ENCODE measurements at regions not wholly inside any gene's neighbourhood (a gene's known extent, or its start where the extent isn't known, plus 50 kb on each side); places are given as distances from the start of the nearest gene placed in this dataset.

- Mint-ChIP-seq H3K4me1 (ENCODE audit: low read depth, unreplicated experiment) (no peaks in the 10 kb centered on the region), H3K9me3 (ENCODE audit: low read depth, unreplicated experiment) (no peaks in the 10 kb centered on the region), H3K36me3 (ENCODE audit: insufficient read depth, unreplicated experiment) (no peaks in the 10 kb centered on the region), H3K27ac (ENCODE audit: unreplicated experiment) (no peak overlapping the region), H3K4me3 (ENCODE audit: low read depth, unreplicated experiment) (no peak overlapping the region), H3K27me3 (ENCODE audit: unreplicated experiment) (peaks cover 67% of the 10 kb centered on the region)
- intact Hi-C loops (cut with micrococcal nuclease; ENCODE audit: unreplicated experiment) = no loop called here
- DNase-seq = no peak
- TF ChIP-seq CTCF (IDR thresholded peaks at IDR 0.05; ENCODE audit: unreplicated experiment) = no peak
- CTCF ChIA-PET = no interaction called here
- BruUV-seq (replicated peaks) = no TSS peak
Observed at GRCh38 chr1:229859026-229859425, 208.0 kb upstream of the GALNT2 start.

- Mint-ChIP-seq H3K36me3 (ENCODE audit: insufficient read depth, unreplicated experiment) (no peaks in the 10 kb centered on the region), H3K9me3 (ENCODE audit: low read depth, unreplicated experiment) (no peaks in the 10 kb centered on the region), H3K27me3 (ENCODE audit: unreplicated experiment) (peaks cover 50% of the 10 kb centered on the region), H3K4me1 (ENCODE audit: low read depth, unreplicated experiment) (no peaks in the 10 kb centered on the region), H3K4me3 (ENCODE audit: low read depth, unreplicated experiment) (no peak overlapping the region), H3K27ac (ENCODE audit: unreplicated experiment) (no peak overlapping the region)
- no TSS peak for BruUV-seq (replicated peaks)
- intact Hi-C loops (cut with micrococcal nuclease; ENCODE audit: unreplicated experiment) = no loop called here
- CTCF ChIA-PET = interaction anchor here (1.1 kb wide), 1 partner anchor 11 kb away, joined by 3 read pairs; no protein-coding TSS in a partner anchor
- no peak for TF ChIP-seq CTCF (IDR thresholded peaks at IDR 0.05; ENCODE audit: unreplicated experiment)
- DNase-seq = no peak
Observed at GRCh38 chr1:229860926-229861325, 206.1 kb upstream of the GALNT2 start.

- TF ChIP-seq CTCF (IDR thresholded peaks at IDR 0.05; ENCODE audit: unreplicated experiment) = no peak
- H3K4me1 Mint-ChIP-seq (ENCODE audit: low read depth, unreplicated experiment) = no peaks in the 10 kb centered on the region
- no peak overlapping the region for H3K4me3 Mint-ChIP-seq (ENCODE audit: low read depth, unreplicated experiment)
- peaks cover 50% of the 10 kb centered on the region for H3K27me3 Mint-ChIP-seq (ENCODE audit: unreplicated experiment)
- no peak overlapping the region for H3K27ac Mint-ChIP-seq (ENCODE audit: unreplicated experiment)
- CTCF ChIA-PET = interaction anchor here (0.7 kb wide), 2 partner anchors 128 to 171 kb away, joined by 3 to 4 read pairs; no protein-coding TSS in a partner anchor
- intact Hi-C loops (cut with micrococcal nuclease; ENCODE audit: unreplicated experiment) = no loop called here
- DNase-seq = no peak
- BruUV-seq (replicated peaks) = no TSS peak
- H3K36me3 Mint-ChIP-seq (ENCODE audit: insufficient read depth, unreplicated experiment) = no peaks in the 10 kb centered on the region
- H3K9me3 Mint-ChIP-seq (ENCODE audit: low read depth, unreplicated experiment) = no peaks in the 10 kb centered on the region
Observed at GRCh38 chr1:229862017-229862774, 204.8 kb upstream of the GALNT2 start.

- no peak for DNase-seq
- Mint-ChIP-seq H3K9me3 (ENCODE audit: low read depth, unreplicated experiment) (no peaks in the 10 kb centered on the region), H3K4me3 (ENCODE audit: low read depth, unreplicated experiment) (no peak overlapping the region), H3K27ac (ENCODE audit: unreplicated experiment) (no peak overlapping the region), H3K4me1 (ENCODE audit: low read depth, unreplicated experiment) (no peaks in the 10 kb centered on the region), H3K36me3 (ENCODE audit: insufficient read depth, unreplicated experiment) (no peaks in the 10 kb centered on the region), H3K27me3 (ENCODE audit: unreplicated experiment) (peaks cover 56% of the 10 kb centered on the region)
- TF ChIP-seq CTCF (IDR thresholded peaks at IDR 0.05; ENCODE audit: unreplicated experiment) = no peak
- CTCF ChIA-PET = no interaction called here
- no TSS peak for BruUV-seq (replicated peaks)
- intact Hi-C loops (cut with micrococcal nuclease; ENCODE audit: unreplicated experiment) = no loop called here
Observed at GRCh38 chr1:229863651-229864545, 203.1 kb upstream of the GALNT2 start.

All from Calu3 (cell line).